ENCODE measurements at regions not wholly inside any gene's neighbourhood (a gene's known extent, or its start where the extent isn't known, plus 50 kb on each side); places are given as distances from the start of the nearest gene placed in this dataset.

- no peak for DNase-seq (ENCODE audit: low spot score)
Measured at GRCh38 chr18:64259871-64260270, 111.0 kb upstream of the LINC00305 start.

- no peak for DNase-seq (ENCODE audit: low spot score)
Measured at GRCh38 chr18:64258111-64258650, 109.3 kb upstream of the LINC00305 start.

GRCh38 chr18:64254399-64255093 lies 105.7 kb upstream of the LINC00305 start:
- DNase-seq (ENCODE audit: low spot score) = no peak

- no peak for DNase-seq (ENCODE audit: low spot score)
Measured at GRCh38 chr18:64253873-64254272, 105.0 kb upstream of the LINC00305 start.

GRCh38 chr18:64253222-64253621 lies 104.3 kb upstream of the LINC00305 start:
- no peak for DNase-seq (ENCODE audit: low spot score)

- DNase-seq (ENCODE audit: low spot score) = no peak
Measured at GRCh38 chr18:64248836-64249235, 99.9 kb upstream of the LINC00305 start.

- DNase-seq (ENCODE audit: low spot score) = no peak
Measured at GRCh38 chr18:64245126-64245861, 96.4 kb upstream of the LINC00305 start.

GRCh38 chr18:64244571-64244970 lies 95.7 kb upstream of the LINC00305 start:
- no peak for DNase-seq (ENCODE audit: low spot score)

- DNase-seq (ENCODE audit: low spot score) = no peak
Measured at GRCh38 chr18:64240316-64240715, 91.4 kb upstream of the LINC00305 start.

- no peak for DNase-seq (ENCODE audit: low spot score)
Measured at GRCh38 chr18:64238076-64238475, 89.2 kb upstream of the LINC00305 start.

- peak; percentile 82 for DNase-seq (ENCODE audit: low spot score)
Measured at GRCh38 chr18:64234321-64234720, 85.4 kb upstream of the LINC00305 start.

- DNase-seq (ENCODE audit: low spot score) = peak; percentile 91
Measured at GRCh38 chr18:64233851-64234250, 85.0 kb upstream of the LINC00305 start.

GRCh38 chr18:64220941-64221340 lies 72.1 kb upstream of the LINC00305 start:
- DNase-seq (ENCODE audit: low spot score) = peak; percentile 97

GRCh38 chr18:64219517-64219916 lies 70.6 kb upstream of the LINC00305 start:
- DNase-seq (ENCODE audit: low spot score) = no peak

GRCh38 chr18:64210401-64210949 lies 61.6 kb upstream of the LINC00305 start:
- no peak for DNase-seq (ENCODE audit: low spot score)

GRCh38 chr18:64208516-64208915 lies 59.6 kb upstream of the LINC00305 start:
- no peak for DNase-seq (ENCODE audit: low spot score)

GRCh38 chr18:64207820-64208219 lies 58.9 kb upstream of the LINC00305 start:
- no peak for DNase-seq (ENCODE audit: low spot score)

GRCh38 chr18:64203295-64203694 lies 54.4 kb upstream of the LINC00305 start:
- DNase-seq (ENCODE audit: low spot score) = no peak

GRCh38 chr18:64202863-64203262 lies 54.0 kb upstream of the LINC00305 start:
- DNase-seq (ENCODE audit: low spot score) = peak; percentile 50

GRCh38 chr18:64202210-64202836 lies 53.4 kb upstream of the LINC00305 start:
- DNase-seq (ENCODE audit: low spot score) = peak; percentile 60

- DNase-seq (ENCODE audit: low spot score) = no peak
Measured at GRCh38 chr18:64201781-64202180, 52.9 kb upstream of the LINC00305 start.

- peak; percentile 65 for DNase-seq (ENCODE audit: low spot score)
Measured at GRCh38 chr18:64199581-64199980, 50.7 kb upstream of the LINC00305 start.
